ENCODE measurements at regions not wholly inside any gene's neighbourhood (a gene's known extent, or its start where the extent isn't known, plus 50 kb on each side); places are given as distances from the start of the nearest gene placed in this dataset.
"Not testable (repeated sequence)": the region's sequence is repeated elsewhere in the genome, so short reads cannot be mapped to it uniquely, and the experiment has no call there.

GRCh38 chr7:35975851-35976454 lies 175.1 kb downstream of the SEPTIN7 start:
- DNase-seq: peak; percentile 70

GRCh38 chr7:35978816-35979640 lies 174.0 kb upstream of the EEPD1 start:
- not testable (repeated sequence) for DNase-seq

- no peak for DNase-seq
Measured at GRCh38 chr7:35982600-35982999, 170.5 kb upstream of the EEPD1 start.

GRCh38 chr7:35983626-35984025 lies 169.4 kb upstream of the EEPD1 start:
- no peak for DNase-seq

GRCh38 chr7:35985126-35985754 lies 167.8 kb upstream of the EEPD1 start:
- peak; percentile 39 for DNase-seq

GRCh38 chr7:35987016-35987415 lies 166.0 kb upstream of the EEPD1 start:
- no peak for DNase-seq

GRCh38 chr7:35988105-35988504 lies 164.9 kb upstream of the EEPD1 start:
- DNase-seq: no peak

- DNase-seq: no peak
Measured at GRCh38 chr7:35988818-35989217, 164.2 kb upstream of the EEPD1 start.

GRCh38 chr7:35991511-35992232 lies 161.4 kb upstream of the EEPD1 start:
- DNase-seq: no peak

- no peak for DNase-seq
Measured at GRCh38 chr7:35992436-35992835, 160.6 kb upstream of the EEPD1 start.

GRCh38 chr7:35993113-35993512 lies 159.9 kb upstream of the EEPD1 start:
- DNase-seq: no peak

GRCh38 chr7:35993676-35994606 lies 159.1 kb upstream of the EEPD1 start:
- DNase-seq: peak; percentile 47

- no peak for DNase-seq
Measured at GRCh38 chr7:35995334-35995733, 157.7 kb upstream of the EEPD1 start.

GRCh38 chr7:35998481-35998880 lies 154.6 kb upstream of the EEPD1 start:
- no peak for DNase-seq

- DNase-seq: no peak
Measured at GRCh38 chr7:36001546-36001945, 151.5 kb upstream of the EEPD1 start.

- DNase-seq: no peak
Measured at GRCh38 chr7:36002900-36003299, 150.2 kb upstream of the EEPD1 start.

GRCh38 chr7:36003343-36003742 lies 149.7 kb upstream of the EEPD1 start:
- no peak for DNase-seq

GRCh38 chr7:36005293-36005692 lies 147.8 kb upstream of the EEPD1 start:
- no peak for DNase-seq

GRCh38 chr7:36005876-36006275 lies 147.2 kb upstream of the EEPD1 start:
- DNase-seq: no peak

- no peak for DNase-seq
Measured at GRCh38 chr7:36006636-36007229, 146.3 kb upstream of the EEPD1 start.

GRCh38 chr7:36010656-36011587 lies 142.1 kb upstream of the EEPD1 start:
- DNase-seq: no peak
